GM20000 (cell line): ENCODE measurements at regions not wholly inside any gene's neighbourhood (a gene's known extent, or its start where the extent isn't known, plus 50 kb on each side); places are given as distances from the start of the nearest gene placed in this dataset.

Experiments used
- DNase-seq: peaks from one replicate; pipeline ENCODE4 v3.0.0; 2012; ENCODE audit warnings: low spot score
- CTCF ChIP-seq: IDR thresholded peaks from 2 replicates; pipeline ENCODE4 v1.5.1; 2012; ENCODE audit warnings: mild to moderate bottlenecking, control low read depth; ENCODE audit errors: extremely low read depth, missing control alignments

GRCh38 chr2:198438331-198438730 lies 633.9 kb downstream of the PLCL1 start:
- TF ChIP-seq CTCF: no peak
- no peak for DNase-seq

DNA sequence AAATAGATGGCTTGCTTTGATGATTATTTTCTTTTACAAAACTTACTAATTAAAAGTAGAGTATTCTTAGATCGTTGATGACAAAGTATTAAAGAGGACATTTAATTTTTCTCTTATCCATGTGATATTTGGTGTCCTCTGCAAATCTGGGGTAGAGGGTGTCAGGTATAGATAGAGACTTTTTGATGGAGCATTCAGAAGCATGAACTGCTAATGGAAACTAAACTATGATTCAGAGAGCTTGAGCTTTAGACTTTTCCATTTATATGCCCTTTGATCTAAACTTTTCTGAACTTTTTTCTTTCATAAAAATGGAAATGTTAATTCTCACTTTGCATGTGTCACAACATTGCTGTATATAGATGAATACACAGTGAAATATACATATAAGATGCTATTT lies 619.7 kb downstream of the PLCL1 start:
- DNase-seq: no peak
- no peak for TF ChIP-seq CTCF

DNA sequence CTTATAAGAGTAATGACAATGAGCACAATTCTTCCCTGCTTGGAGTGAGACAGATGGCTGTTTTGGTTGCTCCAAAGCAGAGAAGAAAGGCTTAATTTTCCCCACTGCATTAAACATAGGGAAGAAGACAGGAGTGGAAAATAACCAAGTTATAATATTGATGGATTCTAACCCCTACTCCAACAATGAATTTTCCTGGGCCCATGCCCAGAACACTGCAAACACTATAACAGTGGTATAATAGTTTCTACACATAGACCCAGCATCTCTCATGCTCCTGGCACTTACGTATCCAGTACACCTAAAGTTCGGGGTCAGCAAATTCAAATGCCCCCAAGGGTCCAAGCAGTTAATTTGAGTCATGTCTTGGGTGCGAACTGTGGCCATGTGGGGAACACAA lies 613.4 kb downstream of the PLCL1 start:
- DNase-seq: no peak
- no peak for TF ChIP-seq CTCF

GRCh38 chr2:198414976-198415375 lies 610.6 kb downstream of the PLCL1 start:
- TF ChIP-seq CTCF: no peak
- DNase-seq: no peak

- DNase-seq: no peak
- no peak for TF ChIP-seq CTCF
These were observed 607.5 kb downstream of the PLCL1 start for GRCh38 chr2:198411936-198412335.

- TF ChIP-seq CTCF: no peak
These were observed 603.8 kb downstream of the PLCL1 start for GRCh38 chr2:198408171-198408570.

DNA sequence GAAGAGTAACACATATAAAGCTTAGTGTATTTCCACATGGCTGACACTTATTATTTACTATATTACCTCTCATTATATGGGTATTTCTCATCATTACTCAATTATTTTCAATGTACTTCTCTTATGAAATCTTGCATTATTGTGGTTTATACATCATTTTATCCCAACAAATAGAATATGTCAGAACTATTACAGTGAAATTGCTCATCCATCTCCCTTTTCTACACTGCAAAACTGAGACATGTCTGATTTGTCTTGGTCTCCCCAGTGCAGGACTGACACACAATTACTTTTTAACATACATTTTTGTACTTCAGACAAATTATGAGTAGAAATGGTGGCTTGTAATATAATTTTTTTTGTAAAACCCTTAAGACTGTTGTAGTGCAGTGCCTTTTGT lies 600.9 kb downstream of the PLCL1 start:
- no peak for TF ChIP-seq CTCF
- DNase-seq: no peak

More at GRCh38 chr2:198408171-198408570, 603.8 kb downstream of the PLCL1 start:
- no peak for DNase-seq
